Parathyroid adenoma (tissue), 2 donors: ENCODE measurements at regions not wholly inside any gene's neighbourhood (a gene's known extent, or its start where the extent isn't known, plus 50 kb on each side); places are given as distances from the start of the nearest gene placed in this dataset.

Experiments used
- H2AFZ ChIP-seq: fragments of 300-600 bp; sonication (generic); one replicate; pipeline ENCODE4 v1.7.0; 2017; ENCODE audit warnings: antibody characterized with exemption, mild to moderate bottlenecking
- H3K27ac ChIP-seq: fragments of 300-600 bp; sonication (generic); one replicate; pipeline ENCODE4 v1.7.0; 2017
- H3K27me3 ChIP-seq: fragments of 300-600 bp; sonication (generic); one replicate; pipeline ENCODE4 v1.7.0; 2017; ENCODE audit warnings: low read length; ENCODE audit not compliant: control insufficient read depth, insufficient read depth
- H3K36me3 ChIP-seq: fragments of 300-600 bp; sonication (generic); one replicate; pipeline ENCODE4 v1.7.0; 2017; ENCODE audit warnings: low read length; ENCODE audit not compliant: control insufficient read depth, insufficient read depth
- H3K4me1 ChIP-seq: fragments of 300-600 bp; sonication (generic); one replicate; pipeline ENCODE4 v1.7.0; 2017; ENCODE audit warnings: control low read depth
- H3K4me2 ChIP-seq: fragments of 300-600 bp; sonication (generic); one replicate; pipeline ENCODE4 v1.7.0; 2017; ENCODE audit warnings: low read length
- H3K4me3 ChIP-seq: fragments of 300-600 bp; sonication (generic); one replicate; pipeline ENCODE4 v1.7.0; 2017; ENCODE audit warnings: low read depth, low read length
- H3K79me2 ChIP-seq: fragments of 300-600 bp; sonication (generic); one replicate; pipeline ENCODE4 v1.7.0; 2017; ENCODE audit warnings: control low read depth
- H3K9ac ChIP-seq: fragments of 300-600 bp; sonication (generic); one replicate; pipeline ENCODE4 v1.7.0; 2017; ENCODE audit warnings: mild to moderate bottlenecking
- H3K9me3 ChIP-seq: fragments of 300-600 bp; sonication (generic); one replicate; pipeline ENCODE4 v1.7.0; 2017; ENCODE audit warnings: low read length; ENCODE audit not compliant: control insufficient read depth
- CTCF ChIP-seq: fragments of 300-600 bp; sonication (generic); IDR thresholded peaks from one replicate; pipeline ENCODE4 v1.7.0; 2017; ENCODE audit warnings: antibody characterized with exemption, mild to moderate bottlenecking
- donor health status: primary hyperparathyroidism.

GRCh38 chr10:78445308-78445707 lies 411.6 kb downstream of the RPS24 start:
- Histone ChIP-seq H3K36me3 (no peaks in the 10 kb centered on the region), H3K27me3 (no peaks in the 10 kb centered on the region), H3K4me3 (no peak overlapping the region), H3K27ac (no peak overlapping the region), H3K9ac (no peak overlapping the region), H2AFZ (no peak overlapping the region), H3K4me1 (peaks cover 16% of the 10 kb centered on the region), H3K79me2 (no peaks in the 10 kb centered on the region), H3K4me2 (no peak overlapping the region), H3K9me3 (no peaks in the 10 kb centered on the region)
- TF ChIP-seq CTCF: no peak

DNA sequence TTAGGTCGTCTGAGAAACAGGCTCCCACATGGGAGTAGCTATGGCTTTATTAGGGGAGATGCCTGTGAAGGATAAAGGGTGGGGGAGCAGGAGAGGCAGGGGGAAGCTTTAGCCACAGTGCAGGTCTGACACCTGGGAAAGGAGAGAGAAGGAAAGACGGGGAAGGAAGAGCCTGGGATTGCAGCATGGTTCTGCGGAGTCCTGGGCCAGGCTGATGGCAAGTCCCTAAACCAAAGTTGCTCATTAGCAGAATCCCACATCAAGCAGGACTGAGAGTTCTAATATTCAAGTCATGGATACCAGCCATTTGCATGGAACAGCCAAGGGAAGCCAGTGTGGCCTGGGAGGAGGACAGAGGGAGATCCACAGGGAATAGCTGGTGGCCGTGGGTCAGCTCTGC lies 414.8 kb downstream of the RPS24 start:
- no peak overlapping the region for H3K4me3 ChIP-seq
- H3K27me3 ChIP-seq: no peaks in the 10 kb centered on the region
- H3K27ac ChIP-seq: no peak overlapping the region
- no peaks in the 10 kb centered on the region for H3K36me3 ChIP-seq
- H3K9ac ChIP-seq: no peak overlapping the region
- H3K9me3 ChIP-seq: no peaks in the 10 kb centered on the region
- H3K79me2 ChIP-seq: no peaks in the 10 kb centered on the region
- peaks cover 23% of the 10 kb centered on the region for H3K4me1 ChIP-seq
- no peak overlapping the region for H2AFZ ChIP-seq
- H3K4me2 ChIP-seq: no peak overlapping the region
- TF ChIP-seq CTCF: no peak

DNA sequence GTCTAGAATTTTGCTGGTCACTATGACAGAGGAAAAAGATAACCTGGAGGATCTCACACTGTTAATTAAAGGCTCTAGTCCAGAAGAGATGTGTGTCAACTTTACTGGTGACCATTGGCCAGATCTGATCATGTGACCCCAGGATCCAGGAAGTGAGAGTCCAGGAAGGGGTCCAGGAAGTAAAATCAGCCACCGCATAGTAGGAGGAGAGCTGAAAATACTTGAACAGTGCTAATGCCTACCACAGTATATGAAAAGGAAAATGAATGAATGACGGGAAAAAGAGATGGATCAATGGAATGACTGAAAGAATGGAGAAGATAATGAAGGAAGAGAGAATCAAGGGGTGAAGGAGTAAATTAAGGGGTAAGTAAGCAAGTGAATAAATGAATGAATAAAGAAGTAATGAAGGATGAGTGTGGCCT lies 415.3 kb downstream of the RPS24 start:
- H3K4me1 ChIP-seq: peaks cover 23% of the 10 kb centered on the region
- no peak for TF ChIP-seq CTCF
- no peak overlapping the region for H3K4me2 ChIP-seq
- no peaks in the 10 kb centered on the region for H3K36me3 ChIP-seq
- no peak overlapping the region for H3K9ac ChIP-seq
- no peak overlapping the region for H3K27ac ChIP-seq
- H2AFZ ChIP-seq: no peak overlapping the region
- H3K4me3 ChIP-seq: no peak overlapping the region
- H3K27me3 ChIP-seq: no peaks in the 10 kb centered on the region
- H3K9me3 ChIP-seq: no peaks in the 10 kb centered on the region
- H3K79me2 ChIP-seq: no peaks in the 10 kb centered on the region

- no peaks in the 10 kb centered on the region for H3K27me3 ChIP-seq
- H3K27ac ChIP-seq: no peak overlapping the region
- no peak overlapping the region for H3K9ac ChIP-seq
- H3K9me3 ChIP-seq: no peaks in the 10 kb centered on the region
- H3K4me1 ChIP-seq: peaks cover 23% of the 10 kb centered on the region
- H3K79me2 ChIP-seq: no peaks in the 10 kb centered on the region
- H3K4me3 ChIP-seq: no peak overlapping the region
- H3K36me3 ChIP-seq: no peaks in the 10 kb centered on the region
- TF ChIP-seq CTCF: no peak
- H3K4me2 ChIP-seq: no peak overlapping the region
- no peak overlapping the region for H2AFZ ChIP-seq
These were observed 415.9 kb downstream of the RPS24 start for GRCh38 chr10:78449554-78449953.

- H3K9ac ChIP-seq: no peak overlapping the region
- no peak overlapping the region for H3K27ac ChIP-seq
- no peak overlapping the region for H2AFZ ChIP-seq
- no peaks in the 10 kb centered on the region for H3K27me3 ChIP-seq
- no peaks in the 10 kb centered on the region for H3K36me3 ChIP-seq
- H3K9me3 ChIP-seq: no peaks in the 10 kb centered on the region
- TF ChIP-seq CTCF: no peak
- peaks cover 23% of the 10 kb centered on the region for H3K4me1 ChIP-seq
- no peaks in the 10 kb centered on the region for H3K79me2 ChIP-seq
- no peak overlapping the region for H3K4me3 ChIP-seq
- H3K4me2 ChIP-seq: no peak overlapping the region
These were observed 416.6 kb downstream of the RPS24 start for GRCh38 chr10:78450239-78450638.
